Right ventricle myocardium inferior (tissue), 1 donor: ENCODE measurements at regions not wholly inside any gene's neighbourhood (a gene's known extent, or its start where the extent isn't known, plus 50 kb on each side); places are given as distances from the start of the nearest gene placed in this dataset.

Experiments used
- ATAC-seq: fragments of 200-7000 bp; cut with Tn5 transposase; one replicate; pipeline ENCODE4 v1.9.1; 2020; ENCODE audit warnings: mild to moderate bottlenecking, moderate library complexity
- DNase-seq: peaks from one replicate; pipeline ENCODE4 v3.0.0; 2021; ENCODE audit errors: missing footprints
- intact Hi-C: fragments of 100-400 bp; cut with DNase I; formaldehyde crosslinking; loops from one replicate; pipeline ENCODE4 v1.11.0; 2022
- donor health status: DM: no; HTN: yes; CAD: no; lungs with severe emphysema.

GRCh38 chr3:26365706-26366105 is 256.9 kb upstream of the LRRC3B start:
- intact Hi-C loops, result no loop called here
- ATAC-seq (no peak), DNase-seq (no peak)

DNA sequence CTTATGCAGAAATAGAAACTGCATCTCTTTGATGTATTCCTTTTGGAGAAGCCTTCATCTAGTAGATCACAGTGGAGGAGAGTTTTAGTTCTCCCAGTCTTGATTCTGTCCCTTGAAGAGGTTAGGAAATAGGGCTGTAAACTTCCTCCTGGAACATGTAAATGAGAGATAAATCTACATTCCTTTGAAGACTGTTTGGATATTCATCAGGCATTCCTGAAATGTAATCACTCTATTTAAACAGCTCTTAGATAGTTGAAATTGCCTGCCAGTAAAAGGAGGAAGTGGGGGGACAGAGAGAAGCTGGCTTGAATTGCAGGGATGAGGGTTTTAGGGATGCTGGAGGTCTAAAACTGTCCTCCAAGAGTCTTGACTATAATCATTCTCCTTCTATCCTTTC is 254.3 kb upstream of the LRRC3B start:
- intact Hi-C loops, result no loop called here
- no peak for DNase-seq
- ATAC-seq, result no peak

- no peak for DNase-seq
- no peak for ATAC-seq
- intact Hi-C loops, result no loop called here
Observed at GRCh38 chr3:26369133-26369532, 253.4 kb upstream of the LRRC3B start.

DNA sequence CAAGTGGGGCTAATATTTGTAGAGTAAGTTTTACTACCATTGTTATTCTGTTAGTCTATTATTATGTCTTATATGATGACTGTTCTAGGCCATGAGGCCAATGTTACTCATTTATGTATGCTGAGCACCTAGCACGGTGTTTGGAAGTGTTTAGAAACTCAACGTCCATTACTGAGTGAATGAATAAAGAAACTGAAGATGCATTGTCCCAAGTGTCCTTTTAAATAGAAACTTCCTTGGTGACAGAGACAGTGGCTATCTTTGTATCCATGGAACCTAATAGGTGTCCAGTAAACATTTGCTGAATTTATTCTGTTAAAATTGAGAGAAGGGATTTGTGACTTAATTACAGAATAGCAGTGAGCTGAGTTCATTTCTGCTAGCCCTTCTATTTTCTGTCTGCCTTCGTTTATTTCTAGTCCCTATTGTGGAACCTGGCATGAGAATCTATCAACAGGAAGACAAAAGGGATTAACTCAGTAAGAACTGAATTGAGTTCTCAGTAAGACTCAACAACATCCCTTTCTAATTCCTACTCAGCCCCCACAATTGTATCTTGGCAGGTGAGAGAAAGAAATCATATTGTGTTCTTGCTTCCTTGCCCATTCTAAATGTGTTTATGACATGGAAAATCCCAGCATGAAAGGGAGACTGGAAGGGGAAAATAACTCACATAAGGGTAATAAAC is 246.6 kb upstream of the LRRC3B start:
- intact Hi-C loops, result no loop called here
- ATAC-seq, result no peak
- DNase-seq, result no peak

- intact Hi-C loops, result no loop called here
- ATAC-seq, result no peak
Observed at GRCh38 chr3:26381411-26381810, 241.2 kb upstream of the LRRC3B start.

GRCh38 chr3:26406636-26407035 is 215.9 kb upstream of the LRRC3B start:
- intact Hi-C loops, result no loop called here
- ATAC-seq, result no peak
- no peak for DNase-seq

More at GRCh38 chr3:26381411-26381810, 241.2 kb upstream of the LRRC3B start:
- no peak for DNase-seq

DNA sequence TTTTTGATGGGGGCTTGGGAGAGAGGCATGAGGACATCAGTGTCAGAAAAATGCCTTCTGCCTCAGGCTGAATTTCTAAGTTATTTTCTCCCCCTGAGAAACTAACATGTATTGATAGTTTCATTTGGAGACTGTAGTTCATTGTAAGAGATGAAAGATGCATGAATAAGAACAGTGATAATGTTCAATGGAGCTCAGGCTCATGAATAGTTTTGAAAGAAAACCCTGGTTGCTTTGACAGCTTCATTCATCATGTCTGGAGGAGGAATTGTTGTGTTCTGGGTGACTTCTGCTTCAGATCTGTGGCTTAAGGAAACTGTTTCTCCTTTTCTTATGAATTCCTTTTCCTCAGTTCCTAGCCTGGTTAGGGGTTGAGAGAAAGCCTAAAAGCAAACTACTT is 204.0 kb upstream of the LRRC3B start:
- intact Hi-C loops, result no loop called here
- DNase-seq (no peak), ATAC-seq (no peak)

DNA sequence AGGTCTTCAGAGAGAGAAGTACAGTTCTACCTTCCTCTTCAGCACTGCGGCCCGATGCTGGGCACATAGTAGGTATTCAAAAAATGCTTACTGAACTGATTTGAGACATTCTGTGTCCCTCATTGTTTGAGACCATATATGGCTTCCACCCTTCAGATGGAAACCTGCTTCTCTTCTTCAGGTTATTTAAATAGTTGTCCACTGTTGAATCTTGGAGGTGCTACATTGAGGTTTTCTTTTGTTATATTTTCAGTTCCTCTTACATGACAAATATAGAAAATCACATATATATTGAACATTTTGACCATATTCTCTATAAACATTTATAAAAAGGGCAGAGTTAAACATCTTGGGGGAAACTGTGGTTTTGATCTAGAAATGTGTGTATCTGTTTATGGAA is 200.2 kb upstream of the LRRC3B start:
- no peak for ATAC-seq
- intact Hi-C loops, result no loop called here
- DNase-seq, result no peak

DNA sequence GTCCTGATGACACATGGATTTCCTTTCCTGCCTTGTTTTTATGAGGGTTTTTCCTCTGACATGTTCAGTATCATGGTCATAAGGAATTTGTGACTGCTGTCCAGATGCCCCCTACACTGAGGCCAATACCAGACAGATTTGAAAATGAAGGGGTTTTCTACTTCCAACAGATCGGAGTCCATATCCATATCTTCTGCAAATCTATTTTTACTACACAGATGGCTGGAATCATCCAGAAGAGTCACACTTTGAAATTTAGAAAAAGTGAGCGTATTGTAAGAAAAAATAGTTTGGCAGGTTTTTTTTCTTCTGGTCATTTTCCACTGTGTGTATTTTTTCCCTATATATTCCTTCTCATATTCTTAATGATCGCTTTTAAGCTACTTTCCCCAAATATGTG is 197.5 kb upstream of the LRRC3B start:
- intact Hi-C loops, result no loop called here
- DNase-seq, result no peak
- no peak for ATAC-seq

DNA sequence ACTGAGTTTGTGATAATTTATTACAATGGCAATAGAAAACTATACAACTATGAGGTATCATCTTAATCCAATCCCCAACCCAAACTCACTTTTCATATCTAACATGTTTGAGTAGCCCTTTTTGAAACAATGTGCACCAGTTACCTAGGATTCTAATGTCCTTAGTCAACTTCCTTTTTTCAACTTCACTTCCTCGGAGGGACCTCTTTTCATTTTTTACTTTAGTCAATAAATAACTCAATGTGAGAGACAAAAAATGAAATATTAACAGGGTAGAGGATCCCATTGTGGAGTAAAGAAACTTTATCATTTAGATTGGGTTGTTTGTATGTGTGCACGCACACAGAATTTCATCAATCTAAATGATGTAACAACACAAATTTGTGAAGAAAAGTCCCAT is 193.6 kb upstream of the LRRC3B start:
- DNase-seq (no peak), ATAC-seq (no peak)
- intact Hi-C loops, result no loop called here

- no peak for ATAC-seq
- DNase-seq, result no peak
- intact Hi-C loops, result no loop called here
Observed at GRCh38 chr3:26437678-26438077, 184.9 kb upstream of the LRRC3B start.

- ATAC-seq (no peak), DNase-seq (no peak)
- intact Hi-C loops, result no loop called here
Observed at GRCh38 chr3:26438325-26438940, 184.1 kb upstream of the LRRC3B start.

- DNase-seq (no peak), ATAC-seq (no peak)
- intact Hi-C loops, result no loop called here
Observed at GRCh38 chr3:26438981-26439884, 183.3 kb upstream of the LRRC3B start.

DNA sequence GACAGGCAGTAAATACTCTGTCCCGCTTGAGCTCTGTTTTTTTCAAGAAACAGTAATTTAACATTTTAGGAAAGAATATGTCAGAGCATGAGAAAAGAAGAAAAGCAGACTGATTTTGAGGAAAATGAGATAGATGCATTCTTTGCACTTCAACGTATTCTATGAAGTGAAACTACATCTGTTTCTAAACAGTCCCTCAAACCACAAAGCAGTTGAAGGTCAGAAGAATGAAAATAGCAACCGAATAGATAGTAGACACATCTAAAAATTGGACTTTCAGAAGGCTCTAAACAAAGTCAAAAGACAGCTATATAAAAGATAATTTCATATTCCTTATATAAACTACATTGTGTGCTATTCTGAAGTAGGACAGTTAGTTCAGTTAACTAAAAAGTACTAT is 172.6 kb upstream of the LRRC3B start:
- no peak for DNase-seq
- no peak for ATAC-seq
- intact Hi-C loops, result no loop called here

- ATAC-seq, result no peak
- no peak for DNase-seq
- intact Hi-C loops, result no loop called here
Observed at GRCh38 chr3:26452363-26452762, 170.2 kb upstream of the LRRC3B start.

DNA sequence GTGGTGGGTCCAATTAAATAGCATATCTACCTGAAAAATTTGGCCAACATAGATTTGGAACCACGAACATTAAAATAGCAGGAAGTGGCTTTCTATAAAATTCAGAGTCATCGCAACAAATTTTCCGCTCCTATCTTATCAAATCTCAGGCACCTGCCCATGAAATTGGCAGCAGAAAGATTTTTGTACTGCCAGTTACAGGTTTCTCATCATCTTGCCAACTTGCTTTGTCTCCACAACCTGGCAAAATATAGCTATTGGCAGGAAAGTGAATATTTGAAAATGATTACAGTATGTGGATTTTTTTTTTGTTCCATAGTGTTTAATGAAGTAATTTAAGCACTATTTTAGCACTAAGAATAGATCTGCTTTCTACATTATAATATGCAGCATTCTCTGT is 161.6 kb upstream of the LRRC3B start:
- no peak for DNase-seq
- ATAC-seq, result no peak
- intact Hi-C loops, result no loop called here

DNA sequence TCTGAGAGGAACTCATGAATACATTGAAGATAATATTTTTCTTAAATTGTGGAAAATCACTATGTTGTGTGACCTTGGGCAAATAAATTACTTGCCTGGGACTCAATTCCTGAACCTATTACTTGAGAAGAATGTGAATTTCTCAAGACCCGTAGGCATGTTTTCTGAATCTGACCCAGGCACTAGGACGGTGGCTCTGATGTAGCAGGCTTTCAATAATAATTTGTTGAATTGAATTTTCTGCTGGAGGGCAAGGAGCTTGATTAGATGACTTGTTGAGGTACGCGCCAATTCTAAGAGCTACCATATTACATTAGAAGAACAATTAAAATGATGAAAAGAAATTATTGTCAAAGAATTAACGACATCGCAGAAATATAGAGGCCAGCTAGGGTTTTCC is 150.2 kb upstream of the LRRC3B start:
- DNase-seq, result no peak
- intact Hi-C loops, result no loop called here
- ATAC-seq, result no peak

DNA sequence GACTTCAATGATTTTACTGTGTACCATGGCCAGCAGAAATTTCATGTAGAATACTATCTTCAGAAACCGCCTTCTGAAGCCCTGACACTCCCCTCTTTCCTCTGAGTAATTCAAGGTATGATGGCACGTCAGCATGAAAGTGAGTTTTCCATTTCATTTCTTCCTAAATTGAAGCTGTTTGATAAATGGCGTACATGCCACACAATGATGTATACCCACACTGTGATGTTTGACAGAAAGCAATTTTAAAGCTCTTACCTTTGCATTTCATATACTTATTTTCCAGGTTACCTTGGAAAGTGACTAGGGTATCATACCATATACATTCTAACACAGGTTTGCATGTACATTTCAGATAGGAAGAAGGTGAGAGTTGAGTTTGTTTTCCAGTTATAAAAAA is 147.9 kb upstream of the LRRC3B start:
- no peak for ATAC-seq
- DNase-seq, result no peak
- intact Hi-C loops, result no loop called here

GRCh38 chr3:26480377-26480776 is 142.2 kb upstream of the LRRC3B start:
- no peak for ATAC-seq
- intact Hi-C loops, result no loop called here
- DNase-seq, result no peak

- no peak for DNase-seq
- intact Hi-C loops, result no loop called here
- ATAC-seq, result no peak
Observed at GRCh38 chr3:26484140-26484539, 138.4 kb upstream of the LRRC3B start.
